ENCODE measurements at regions not wholly inside any gene's neighbourhood (a gene's known extent, or its start where the extent isn't known, plus 50 kb on each side); places are given as distances from the start of the nearest gene placed in this dataset.

- TF ChIP-seq POLR2A (IDR thresholded peaks at IDR 0.05), result no peak
- TF ChIP-seq, protein P1, sequence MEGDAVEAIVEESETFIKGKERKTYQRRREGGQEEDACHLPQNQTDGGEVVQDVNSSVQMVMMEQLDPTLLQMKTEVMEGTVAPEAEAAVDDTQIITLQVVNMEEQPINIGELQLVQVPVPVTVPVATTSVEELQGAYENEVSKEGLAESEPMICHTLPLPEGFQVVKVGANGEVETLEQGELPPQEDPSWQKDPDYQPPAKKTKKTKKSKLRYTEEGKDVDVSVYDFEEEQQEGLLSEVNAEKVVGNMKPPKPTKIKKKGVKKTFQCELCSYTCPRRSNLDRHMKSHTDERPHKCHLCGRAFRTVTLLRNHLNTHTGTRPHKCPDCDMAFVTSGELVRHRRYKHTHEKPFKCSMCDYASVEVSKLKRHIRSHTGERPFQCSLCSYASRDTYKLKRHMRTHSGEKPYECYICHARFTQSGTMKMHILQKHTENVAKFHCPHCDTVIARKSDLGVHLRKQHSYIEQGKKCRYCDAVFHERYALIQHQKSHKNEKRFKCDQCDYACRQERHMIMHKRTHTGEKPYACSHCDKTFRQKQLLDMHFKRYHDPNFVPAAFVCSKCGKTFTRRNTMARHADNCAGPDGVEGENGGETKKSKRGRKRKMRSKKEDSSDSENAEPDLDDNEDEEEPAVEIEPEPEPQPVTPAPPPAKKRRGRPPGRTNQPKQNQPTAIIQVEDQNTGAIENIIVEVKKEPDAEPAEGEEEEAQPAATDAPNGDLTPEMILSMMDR (IDR thresholded peaks at IDR 0.05), result no peak
These were observed 1631.3 kb downstream of the PCDH18 start for GRCh38 chr4:135900956-135901355.
